DOHH2 (cell line): ENCODE measurements at regions not wholly inside any gene's neighbourhood (a gene's known extent, or its start where the extent isn't known, plus 50 kb on each side); places are given as distances from the start of the nearest gene placed in this dataset.

Source experiments
- EZH2phosphoT487 ChIP-seq: fragments of 200-600 bp; sonication (generic); IDR thresholded peaks from 2 replicates; pipeline ENCODE4 v1.6.1; 2017; ENCODE audit warnings: borderline replicate concordance, mild to moderate bottlenecking, antibody characterized with exemption, low read length, moderate library complexity, mixed read lengths
- TF ChIP-seq, protein P1 (sequence below): fragments of 200-600 bp; sonication (generic); IDR thresholded peaks from one replicate; pipeline ENCODE4 v1.5.1; 2014; ENCODE audit warnings: antibody characterized with exemption, mild to moderate bottlenecking, low read depth, low read length; ENCODE audit not compliant: poor library complexity, severe bottlenecking

DNA sequence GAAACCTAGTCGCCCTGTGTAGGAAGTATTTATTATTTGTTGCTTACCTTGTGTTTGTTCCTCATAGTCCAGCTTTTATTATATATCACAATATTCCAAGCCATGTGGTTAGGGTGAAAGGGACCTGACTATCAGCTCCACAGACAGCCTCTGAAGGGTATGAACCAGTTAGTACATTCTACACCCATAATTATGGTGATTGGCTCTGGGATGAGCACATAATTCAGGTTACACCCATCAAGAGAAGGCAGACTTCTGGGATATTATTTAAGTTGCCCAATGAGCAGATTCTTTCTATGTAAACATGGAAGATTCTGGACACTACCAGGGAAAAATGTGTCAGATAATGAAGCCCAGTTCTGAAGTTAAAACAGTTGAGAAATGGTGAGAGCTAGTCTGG, 168.0 kb downstream of the KIF4B start:
- TF ChIP-seq, protein P1, sequence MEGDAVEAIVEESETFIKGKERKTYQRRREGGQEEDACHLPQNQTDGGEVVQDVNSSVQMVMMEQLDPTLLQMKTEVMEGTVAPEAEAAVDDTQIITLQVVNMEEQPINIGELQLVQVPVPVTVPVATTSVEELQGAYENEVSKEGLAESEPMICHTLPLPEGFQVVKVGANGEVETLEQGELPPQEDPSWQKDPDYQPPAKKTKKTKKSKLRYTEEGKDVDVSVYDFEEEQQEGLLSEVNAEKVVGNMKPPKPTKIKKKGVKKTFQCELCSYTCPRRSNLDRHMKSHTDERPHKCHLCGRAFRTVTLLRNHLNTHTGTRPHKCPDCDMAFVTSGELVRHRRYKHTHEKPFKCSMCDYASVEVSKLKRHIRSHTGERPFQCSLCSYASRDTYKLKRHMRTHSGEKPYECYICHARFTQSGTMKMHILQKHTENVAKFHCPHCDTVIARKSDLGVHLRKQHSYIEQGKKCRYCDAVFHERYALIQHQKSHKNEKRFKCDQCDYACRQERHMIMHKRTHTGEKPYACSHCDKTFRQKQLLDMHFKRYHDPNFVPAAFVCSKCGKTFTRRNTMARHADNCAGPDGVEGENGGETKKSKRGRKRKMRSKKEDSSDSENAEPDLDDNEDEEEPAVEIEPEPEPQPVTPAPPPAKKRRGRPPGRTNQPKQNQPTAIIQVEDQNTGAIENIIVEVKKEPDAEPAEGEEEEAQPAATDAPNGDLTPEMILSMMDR, result no peak
- no peak for TF ChIP-seq EZH2phosphoT487
